Panc1 (cell line): ENCODE measurements at regions not wholly inside any gene's neighbourhood (a gene's known extent, or its start where the extent isn't known, plus 50 kb on each side); places are given as distances from the start of the nearest gene placed in this dataset.

Experiments used
- CTCF ChIP-seq: fragments of 450-650 bp; IDR thresholded peaks from 2 replicates; pipeline ENCODE4 v1.5.1; 2017; ENCODE audit warnings: mild to moderate bottlenecking
- POLR2AphosphoS5 ChIP-seq: IDR thresholded peaks from 2 replicates; pipeline ENCODE4 v1.6.1; 2012; ENCODE audit warnings: mild to moderate bottlenecking, low read depth, low read length, moderate library complexity
- REST ChIP-seq, 2 experiments: IDR thresholded peaks; 2 replicates each; pipeline ENCODE4 v1.6.1; 2011 to 2012; ENCODE audit warnings: low read depth in 2 of 2, control low read depth in 1 of 2, low read length in 1 of 2, mild to moderate bottlenecking in 1 of 2, moderate library complexity in 1 of 2; ENCODE audit not compliant: insufficient read depth in 1 of 2
- SIN3A ChIP-seq: IDR thresholded peaks from 2 replicates; pipeline ENCODE4 v1.6.1; 2012; ENCODE audit warnings: low read depth, mild to moderate bottlenecking, low read length, moderate library complexity, borderline replicate concordance; ENCODE audit not compliant: insufficient read depth
- TCF7L2 ChIP-seq: IDR thresholded peaks from 2 replicates; pipeline ENCODE4 v1.6.1; 2011; ENCODE audit warnings: mild to moderate bottlenecking, low read depth, low read length, inconsistent platforms

GRCh38 chr6:147806697-147807096 lies 298.2 kb downstream of the SAMD5 start:
- TF ChIP-seq CTCF (peak; percentile 20), SIN3A (no peak), POLR2AphosphoS5 (no peak), TCF7L2 (no peak), REST (IDR thresholded peaks at IDR 0.05; ENCODE audit: insufficient read depth in 1 of 2, low read depth in 2 of 2, low read length in 1 of 2) (no peak)
